ENCODE measurements at regions not wholly inside any gene's neighbourhood (a gene's known extent, or its start where the extent isn't known, plus 50 kb on each side); places are given as distances from the start of the nearest gene placed in this dataset.
"Not testable (repeated sequence)": the region's sequence is repeated elsewhere in the genome, so short reads cannot be mapped to it uniquely, and the experiment has no call there.

GRCh38 chr7:13225068-13225467 is 537.6 kb downstream of the ARL4A start:
- FAIRE-seq (no peak), DNase-seq (ENCODE audit: extremely low spot score, insufficient read length, low read depth) (no peak)

- FAIRE-seq = no peak
- DNase-seq (ENCODE audit: extremely low spot score, insufficient read length, low read depth) = no peak
Measured at GRCh38 chr7:13226385-13226784, 539.0 kb downstream of the ARL4A start.

- no peak for FAIRE-seq
- DNase-seq (ENCODE audit: extremely low spot score, insufficient read length, low read depth) = no peak
Measured at GRCh38 chr7:13231216-13231615, 543.8 kb downstream of the ARL4A start.

GRCh38 chr7:13235436-13235835 is 548.0 kb downstream of the ARL4A start:
- DNase-seq (ENCODE audit: extremely low spot score, insufficient read length, low read depth) (no peak), FAIRE-seq (no peak)

- FAIRE-seq (no peak), DNase-seq (ENCODE audit: extremely low spot score, insufficient read length, low read depth) (no peak)
Measured at GRCh38 chr7:13236026-13236425, 548.6 kb downstream of the ARL4A start.

GRCh38 chr7:13240349-13240748 is 552.9 kb downstream of the ARL4A start:
- DNase-seq (ENCODE audit: extremely low spot score, insufficient read length, low read depth) (no peak), FAIRE-seq (no peak)

- FAIRE-seq = no peak
Measured at GRCh38 chr7:13241416-13241815, 554.0 kb downstream of the ARL4A start.

GRCh38 chr7:13257661-13258060 is 570.2 kb downstream of the ARL4A start:
- DNase-seq (ENCODE audit: extremely low spot score, insufficient read length, low read depth) (no peak), FAIRE-seq (no peak)

More at GRCh38 chr7:13241416-13241815, 554.0 kb downstream of the ARL4A start:
- DNase-seq (ENCODE audit: extremely low spot score, insufficient read length, low read depth) = no peak

GRCh38 chr7:13258386-13258785 is 571.0 kb downstream of the ARL4A start:
- DNase-seq (ENCODE audit: extremely low spot score, insufficient read length, low read depth) = no peak
- FAIRE-seq = no peak

- FAIRE-seq (no peak), DNase-seq (ENCODE audit: extremely low spot score, insufficient read length, low read depth) (no peak)
Measured at GRCh38 chr7:13259930-13260329, 572.5 kb downstream of the ARL4A start.

GRCh38 chr7:13262929-13263530 is 575.6 kb downstream of the ARL4A start:
- no peak for FAIRE-seq
- no peak for DNase-seq (ENCODE audit: extremely low spot score, insufficient read length, low read depth)

GRCh38 chr7:13265271-13265670 is 577.8 kb downstream of the ARL4A start:
- no peak for FAIRE-seq

GRCh38 chr7:13274205-13274604 is 586.8 kb downstream of the ARL4A start:
- DNase-seq (ENCODE audit: extremely low spot score, insufficient read length, low read depth); FAIRE-seq: not testable (repeated sequence)

More at GRCh38 chr7:13265271-13265670, 577.8 kb downstream of the ARL4A start:
- no peak for DNase-seq (ENCODE audit: extremely low spot score, insufficient read length, low read depth)

- FAIRE-seq (no peak), DNase-seq (ENCODE audit: extremely low spot score, insufficient read length, low read depth) (no peak)
Measured at GRCh38 chr7:13276977-13277376, 589.5 kb downstream of the ARL4A start.

GRCh38 chr7:13278020-13278419 is 590.6 kb downstream of the ARL4A start:
- FAIRE-seq (no peak), DNase-seq (ENCODE audit: extremely low spot score, insufficient read length, low read depth) (no peak)

GRCh38 chr7:13279854-13280435 is 592.5 kb downstream of the ARL4A start:
- FAIRE-seq (no peak), DNase-seq (ENCODE audit: extremely low spot score, insufficient read length, low read depth) (no peak)

- no peak for FAIRE-seq
- no peak for DNase-seq (ENCODE audit: extremely low spot score, insufficient read length, low read depth)
Measured at GRCh38 chr7:13282377-13282980, 595.0 kb downstream of the ARL4A start.

GRCh38 chr7:13286916-13287315 is 599.5 kb downstream of the ARL4A start:
- no peak for FAIRE-seq
- no peak for DNase-seq (ENCODE audit: extremely low spot score, insufficient read length, low read depth)

- no peak for FAIRE-seq
- DNase-seq (ENCODE audit: extremely low spot score, insufficient read length, low read depth) = no peak
Measured at GRCh38 chr7:13288516-13288915, 601.1 kb downstream of the ARL4A start.

- no peak for DNase-seq (ENCODE audit: extremely low spot score, insufficient read length, low read depth)
- FAIRE-seq = no peak
Measured at GRCh38 chr7:13290975-13291374, 603.5 kb downstream of the ARL4A start.

GRCh38 chr7:13293264-13294002 is 606.0 kb downstream of the ARL4A start:
- DNase-seq (ENCODE audit: extremely low spot score, insufficient read length, low read depth) = no peak
- no peak for FAIRE-seq
